HT-29 (cell line): ENCODE measurements at regions not wholly inside any gene's neighbourhood (a gene's known extent, or its start where the extent isn't known, plus 50 kb on each side); places are given as distances from the start of the nearest gene placed in this dataset.
"Not testable (repeated sequence)": the region's sequence is repeated elsewhere in the genome, so short reads cannot be mapped to it uniquely, and the experiment has no call there.

ENCODE experiments used
- DNase-seq: peaks from one replicate; pipeline ENCODE4 v3.0.0-alpha.2; 2015; ENCODE audit warnings: low spot score

GRCh38 chr6:85016726-85017125 is 252.3 kb upstream of the TBX18 start:
- DNase-seq = no peak

DNA sequence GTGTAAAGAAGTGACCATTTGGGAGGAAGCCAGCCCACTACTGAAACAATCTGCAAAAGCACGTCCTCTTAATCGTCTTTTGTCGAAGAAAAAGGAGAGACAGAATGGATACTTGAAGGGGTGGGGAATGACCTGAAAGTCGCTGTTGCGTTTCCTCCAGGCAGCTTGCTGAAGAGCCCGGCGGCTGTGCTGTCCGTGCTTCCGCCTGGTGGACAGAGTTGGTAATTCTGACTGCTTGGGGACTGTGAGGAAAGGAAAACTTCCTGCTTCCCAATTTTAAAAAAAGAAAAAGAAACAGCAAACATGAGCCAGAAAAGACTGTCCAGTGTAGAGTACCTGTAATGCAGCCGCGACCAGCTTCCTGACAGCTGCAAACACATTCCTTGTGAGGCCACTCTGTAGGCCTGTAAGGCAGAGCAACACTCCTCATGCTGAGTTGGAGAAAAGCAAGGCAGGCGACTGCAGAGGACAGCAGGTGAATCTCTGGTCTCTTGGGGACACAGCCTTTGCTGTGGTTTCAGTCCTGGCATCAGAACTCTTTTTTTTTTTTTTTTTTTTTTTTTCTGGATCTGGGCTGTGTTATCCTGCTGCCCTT is 251.1 kb upstream of the TBX18 start:
- DNase-seq = peak; percentile 80

- DNase-seq = no peak
Measured at GRCh38 chr6:85010865-85011264, 246.5 kb upstream of the TBX18 start.

- no peak for DNase-seq
Measured at GRCh38 chr6:85008296-85009009, 244.1 kb upstream of the TBX18 start.

DNA sequence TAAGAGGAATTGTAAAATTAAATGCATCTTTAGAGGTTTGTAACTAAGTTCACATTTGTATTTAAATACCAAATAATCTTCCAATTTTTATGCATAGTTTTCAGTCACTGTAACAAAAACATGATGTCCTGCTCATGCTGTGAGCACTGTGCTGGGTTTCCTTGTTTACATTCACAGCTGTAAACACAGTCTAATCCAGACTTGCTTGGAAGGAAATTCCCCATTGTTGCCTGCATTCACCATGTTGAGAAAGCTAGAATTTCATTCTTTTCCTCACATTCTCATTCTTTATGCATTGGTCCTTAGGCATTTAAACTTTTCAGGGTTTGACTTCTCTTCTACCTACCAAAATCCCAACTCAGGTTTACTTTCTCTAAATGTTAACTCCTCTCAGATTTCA is 242.0 kb upstream of the TBX18 start:
- DNase-seq = no peak

GRCh38 chr6:85005494-85005893 is 241.1 kb upstream of the TBX18 start:
- no peak for DNase-seq

GRCh38 chr6:85004361-85004995 is 240.1 kb upstream of the TBX18 start:
- no peak for DNase-seq

DNA sequence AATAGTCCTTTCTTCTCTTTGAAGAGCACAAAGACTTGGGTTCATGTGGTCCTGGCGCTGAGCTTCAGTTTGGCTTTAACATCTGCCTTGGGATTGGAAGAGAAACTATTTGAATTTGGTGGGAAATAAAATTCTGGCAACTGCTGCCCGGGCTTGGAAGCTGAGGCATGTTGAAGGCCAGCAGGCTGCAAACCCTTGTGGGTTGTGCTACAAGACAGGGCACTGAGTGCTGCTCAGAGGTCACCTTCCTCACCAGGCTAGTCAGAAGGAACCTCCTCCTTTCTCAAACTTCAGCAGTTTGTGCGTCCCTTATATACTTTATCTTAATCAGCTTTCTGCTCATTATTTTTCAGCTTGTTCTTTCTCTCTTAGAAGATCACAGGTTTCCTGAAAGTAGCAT is 238.4 kb upstream of the TBX18 start:
- no peak for DNase-seq

GRCh38 chr6:85000001-85000400 is 235.6 kb upstream of the TBX18 start:
- DNase-seq = no peak

DNA sequence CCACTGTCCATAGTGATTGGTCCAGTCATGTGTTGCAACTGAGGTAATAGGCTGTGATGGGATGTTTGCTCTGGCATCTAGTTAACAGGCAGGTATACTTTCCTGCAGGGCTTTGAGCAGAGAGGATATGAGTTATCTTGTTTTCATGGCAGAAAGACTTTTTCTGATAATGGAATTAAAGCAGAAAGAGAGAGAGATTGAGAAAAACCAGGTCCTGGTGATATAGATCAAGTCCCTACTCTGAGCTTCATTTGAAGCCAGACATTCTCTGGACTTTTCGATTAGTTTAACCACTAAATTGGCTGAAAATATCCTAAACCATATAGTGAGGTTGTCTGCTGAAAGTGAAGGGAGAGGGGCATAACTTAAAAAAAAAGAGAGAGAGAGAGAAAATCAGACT is 233.8 kb upstream of the TBX18 start:
- DNase-seq = no peak

DNA sequence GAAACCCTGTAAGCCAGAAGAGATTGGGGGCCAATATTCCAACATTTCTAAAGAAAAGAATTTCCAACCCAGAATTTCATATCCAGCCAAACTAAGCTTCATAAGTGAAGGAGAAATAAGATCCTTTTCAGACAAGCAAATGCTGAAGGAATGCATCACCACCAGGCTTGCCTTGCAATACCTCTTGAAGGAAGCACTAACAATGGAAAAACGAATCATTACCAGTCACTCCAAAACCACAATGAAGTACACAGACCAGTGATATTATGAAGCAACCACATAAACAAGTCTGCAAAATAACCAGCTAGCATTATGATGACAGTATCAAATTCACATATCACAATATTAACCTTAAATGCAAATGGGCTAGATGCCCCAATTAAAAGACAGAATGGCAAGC is 224.4 kb upstream of the TBX18 start:
- DNase-seq = not testable (repeated sequence)

DNA sequence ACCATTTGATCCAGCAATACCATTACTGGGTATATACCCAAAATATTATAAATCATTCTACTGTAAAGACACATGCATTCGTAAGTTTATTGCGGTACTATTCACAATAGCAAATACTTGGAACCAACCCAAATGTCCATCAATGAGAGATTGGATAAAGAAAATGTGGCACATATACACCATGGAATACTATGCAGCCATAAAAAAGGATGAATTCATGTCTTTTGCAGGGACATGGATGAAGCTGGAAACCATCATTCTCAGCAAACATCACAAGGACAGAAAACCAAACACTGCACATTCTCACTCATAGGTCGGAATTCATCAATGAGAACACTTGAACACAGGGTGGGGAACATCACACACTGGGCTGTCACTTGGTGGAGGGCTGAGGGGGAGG is 221.1 kb upstream of the TBX18 start:
- DNase-seq = not testable (repeated sequence)

DNA sequence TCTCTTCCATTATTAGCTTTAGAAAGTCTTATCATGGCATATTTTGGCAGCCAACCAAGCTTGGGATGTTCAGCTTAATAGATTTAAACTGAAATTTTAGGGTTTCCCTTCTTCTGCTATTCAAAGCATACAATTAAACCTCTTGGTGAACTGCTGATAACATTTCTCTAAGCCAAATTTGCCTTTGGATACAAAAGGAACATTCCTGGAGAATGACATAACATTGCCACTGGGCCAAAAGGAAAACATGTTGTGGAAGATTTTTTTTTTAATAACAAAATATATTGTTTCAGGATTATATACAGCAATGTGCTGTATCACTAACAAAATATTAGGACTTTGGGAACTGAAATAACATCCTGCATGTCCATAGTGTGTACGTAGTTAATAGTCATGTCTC is 215.1 kb upstream of the TBX18 start:
- no peak for DNase-seq

DNA sequence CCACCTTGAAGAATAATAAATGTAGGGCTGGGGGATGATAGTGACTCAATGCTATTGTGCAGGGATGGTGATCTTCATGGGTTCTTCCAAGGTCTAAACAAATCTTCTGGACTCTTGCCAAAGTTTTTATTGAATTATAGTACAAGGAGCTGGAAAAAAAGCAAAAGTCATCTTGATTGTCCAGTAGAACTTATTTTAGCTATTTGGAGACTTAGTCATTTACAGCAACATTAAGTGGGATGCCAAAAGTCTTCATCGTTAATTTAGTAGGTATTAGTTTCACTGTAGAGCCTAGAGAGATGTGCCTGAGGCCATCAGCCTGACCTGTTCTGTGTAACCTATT is 212.9 kb upstream of the TBX18 start:
- no peak for DNase-seq

- DNase-seq = no peak
Measured at GRCh38 chr6:84976526-84977362, 212.3 kb upstream of the TBX18 start.

GRCh38 chr6:84975316-84975715 is 210.9 kb upstream of the TBX18 start:
- DNase-seq = no peak

DNA sequence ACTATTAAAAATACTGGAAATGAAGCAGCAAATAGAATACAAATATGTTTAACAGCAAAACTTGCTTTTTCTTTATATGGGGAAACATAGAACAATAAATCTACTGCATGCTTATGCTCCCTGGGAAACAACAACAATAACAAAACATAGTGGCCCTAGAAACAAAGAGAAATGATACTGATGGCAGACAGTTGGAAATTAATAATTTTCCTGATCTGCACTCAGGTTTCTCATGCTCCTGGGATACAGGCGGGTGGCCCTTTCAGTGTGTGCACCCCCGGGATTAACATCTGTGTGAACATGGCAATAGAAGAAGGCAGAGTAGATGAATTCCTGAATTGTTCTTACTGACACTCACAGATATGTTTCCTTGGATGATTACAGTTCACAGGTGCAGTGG is 209.2 kb upstream of the TBX18 start:
- DNase-seq = no peak

DNA sequence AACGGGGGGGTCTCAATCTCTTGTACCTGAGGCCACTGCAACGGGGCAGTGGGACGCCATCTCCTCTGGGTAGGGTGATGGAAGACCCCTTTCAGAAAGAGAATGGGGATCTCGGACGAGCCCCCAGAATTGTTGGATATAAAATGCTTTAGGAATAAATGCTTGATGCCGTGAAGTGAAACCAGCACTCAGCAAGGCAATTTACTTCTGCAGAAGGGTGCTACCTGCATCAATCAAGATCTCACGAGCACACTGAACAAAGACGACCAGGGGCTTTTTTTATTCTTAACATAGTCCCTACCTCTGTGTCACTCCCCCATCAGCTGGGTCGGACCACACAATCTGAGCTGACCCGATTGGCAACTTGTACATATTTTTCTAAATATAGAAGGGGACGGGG is 203.6 kb upstream of the TBX18 start:
- DNase-seq = no peak

GRCh38 chr6:84967389-84967788 is 203.0 kb upstream of the TBX18 start:
- DNase-seq = peak; percentile 68

DNA sequence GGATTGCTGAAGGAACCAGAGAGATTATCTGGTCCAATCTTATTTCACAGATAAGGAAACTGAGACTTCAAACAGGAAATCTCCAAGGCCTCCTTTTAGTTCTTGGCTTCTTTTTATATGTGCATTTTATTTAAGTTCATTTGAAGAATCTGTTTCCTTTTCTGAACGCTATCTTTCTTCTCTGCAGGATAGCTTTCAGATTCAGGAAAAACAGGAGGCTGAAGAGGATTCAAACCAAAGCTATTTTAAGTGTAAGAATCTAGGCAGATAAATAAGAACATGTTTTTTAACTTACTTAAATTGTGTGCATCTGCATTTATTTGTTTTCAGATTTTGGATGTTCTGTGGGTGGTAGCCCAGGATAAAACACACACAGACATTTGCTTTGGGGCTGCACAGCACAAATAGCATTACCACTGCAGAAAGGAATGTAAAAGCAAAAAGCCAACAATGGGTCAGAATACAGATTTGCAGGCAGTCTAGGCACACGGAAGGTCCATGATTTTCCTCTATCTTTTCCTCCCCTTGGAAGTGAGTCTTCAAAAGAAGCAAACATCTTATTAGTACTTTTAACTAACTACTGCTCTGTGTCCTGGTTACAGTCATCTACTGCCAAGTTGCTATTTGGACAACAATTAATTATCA is 188.8 kb upstream of the TBX18 start:
- no peak for DNase-seq

- DNase-seq = not testable (repeated sequence)
Measured at GRCh38 chr6:84944926-84945325, 180.5 kb upstream of the TBX18 start.

DNA sequence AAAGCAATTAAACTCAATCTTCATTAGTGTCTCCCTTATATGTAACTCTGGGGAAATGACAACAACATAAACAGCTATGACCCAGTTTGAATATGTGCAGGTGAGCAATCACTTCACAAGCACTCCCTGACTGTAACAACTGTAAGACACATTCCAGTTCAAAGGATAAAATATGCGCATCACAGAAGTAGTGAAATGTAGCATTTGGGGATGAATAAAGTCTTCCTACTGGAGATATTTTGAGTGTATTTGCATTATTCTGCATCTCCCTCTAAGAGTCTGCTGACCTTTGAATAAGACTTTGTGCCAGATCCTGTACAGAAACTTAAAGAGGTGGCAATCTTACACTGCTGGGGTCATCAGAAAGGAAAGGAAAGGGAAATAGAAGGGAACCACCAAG is 179.5 kb upstream of the TBX18 start:
- no peak for DNase-seq
